HG02642 (cell line): ENCODE measurements at regions not wholly inside any gene's neighbourhood (a gene's known extent, or its start where the extent isn't known, plus 50 kb on each side); places are given as distances from the start of the nearest gene placed in this dataset.

Experiments
- ATAC-seq: cut with Tn5 transposase; IDR thresholded peaks from one replicate; pipeline ENCODE4 v1.9.1; 2021; ENCODE audit warnings: mild to moderate bottlenecking; ENCODE audit not compliant: unreplicated experiment, poor library complexity

DNA sequence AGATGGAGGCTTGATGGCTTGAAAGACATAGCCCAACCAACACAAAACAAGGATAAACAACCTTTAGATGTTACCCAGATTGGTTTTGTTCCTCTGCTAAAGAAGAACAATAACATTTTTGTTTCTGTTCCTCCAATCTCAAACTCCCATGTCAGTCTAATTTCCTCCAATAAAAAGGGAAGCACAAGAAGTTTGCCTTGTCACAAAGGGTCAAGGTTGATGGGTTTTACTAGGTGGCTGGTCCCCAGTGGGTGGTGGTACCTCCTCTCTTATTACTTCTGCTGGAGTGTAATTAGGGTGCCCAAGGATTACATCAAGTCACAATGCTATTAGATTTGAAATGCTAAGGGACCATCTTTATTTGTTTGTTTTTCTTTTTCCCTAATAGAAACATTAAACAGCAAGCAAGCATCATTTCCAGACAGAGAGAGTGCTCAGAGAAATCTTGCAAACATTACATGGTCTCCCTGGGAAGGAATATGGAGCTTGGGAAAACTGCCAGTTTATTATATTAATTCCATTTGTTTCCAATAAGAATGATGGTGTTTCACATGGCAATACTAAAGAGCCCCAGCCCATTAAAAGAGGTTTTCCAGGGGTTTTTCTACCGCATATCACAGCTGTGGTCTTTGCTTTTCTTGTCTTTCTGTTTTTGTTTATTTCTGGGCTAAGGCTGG is 78.3 kb upstream of the AOAH start:
- ATAC-seq: no peak

DNA sequence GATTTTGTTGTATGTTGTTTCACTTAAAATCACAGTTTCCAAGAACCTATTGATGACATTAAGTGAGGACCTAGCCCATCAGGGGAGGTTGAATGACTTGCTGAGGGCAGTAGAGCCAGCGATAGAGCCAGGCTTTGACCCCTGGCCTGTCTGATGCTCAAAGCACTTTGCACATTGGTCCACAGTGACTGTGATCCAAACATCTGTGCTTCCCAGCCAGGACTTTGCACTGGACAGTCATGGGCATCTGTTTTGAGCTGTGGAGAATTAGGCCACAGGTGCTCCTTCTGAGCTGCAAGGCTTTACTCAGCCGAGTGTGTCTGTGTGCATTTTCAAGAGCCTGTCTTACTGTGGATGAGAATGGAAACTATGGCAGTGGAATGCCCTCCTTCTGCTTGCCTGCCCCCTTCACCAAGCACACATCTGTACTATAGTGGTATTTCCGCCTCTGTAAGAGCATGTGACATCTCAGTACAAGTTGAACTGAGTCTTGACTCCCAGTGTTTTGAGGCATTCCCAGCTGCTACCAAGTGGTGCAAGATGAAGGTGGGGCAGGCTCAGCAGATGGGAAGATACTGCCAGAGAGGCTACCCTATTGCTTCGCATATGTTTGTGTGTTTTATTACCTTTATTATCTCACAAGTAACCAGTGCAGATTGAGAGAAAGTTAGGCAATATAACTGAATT is 72.7 kb upstream of the AOAH start:
- no peak for ATAC-seq

DNA sequence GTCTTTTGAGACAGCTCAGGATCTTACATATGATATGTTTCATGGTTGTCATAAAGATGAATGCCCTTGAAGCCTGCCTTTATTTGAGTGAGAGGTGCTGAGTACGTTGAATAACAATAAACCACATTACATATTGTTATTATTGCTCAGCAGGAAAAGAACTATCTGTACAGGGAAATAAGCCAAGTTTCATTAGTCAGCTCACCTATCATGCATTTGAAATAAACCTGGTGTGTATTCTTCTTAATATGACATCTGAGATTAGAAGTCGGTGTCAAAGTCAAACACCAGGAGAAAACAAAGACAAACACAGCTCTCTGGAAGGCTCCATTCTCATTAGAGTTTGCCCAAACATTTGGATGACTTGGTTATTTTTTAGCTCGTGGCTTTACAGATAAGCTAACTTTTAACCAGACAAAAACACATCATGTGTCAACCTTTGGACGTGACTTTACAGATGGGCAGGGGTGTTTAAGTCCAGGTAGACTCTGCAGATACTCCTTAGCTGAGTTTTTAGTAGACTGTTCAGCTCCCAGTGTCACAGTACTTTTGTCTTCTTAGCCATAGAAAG is 71.2 kb upstream of the AOAH start:
- no peak for ATAC-seq

DNA sequence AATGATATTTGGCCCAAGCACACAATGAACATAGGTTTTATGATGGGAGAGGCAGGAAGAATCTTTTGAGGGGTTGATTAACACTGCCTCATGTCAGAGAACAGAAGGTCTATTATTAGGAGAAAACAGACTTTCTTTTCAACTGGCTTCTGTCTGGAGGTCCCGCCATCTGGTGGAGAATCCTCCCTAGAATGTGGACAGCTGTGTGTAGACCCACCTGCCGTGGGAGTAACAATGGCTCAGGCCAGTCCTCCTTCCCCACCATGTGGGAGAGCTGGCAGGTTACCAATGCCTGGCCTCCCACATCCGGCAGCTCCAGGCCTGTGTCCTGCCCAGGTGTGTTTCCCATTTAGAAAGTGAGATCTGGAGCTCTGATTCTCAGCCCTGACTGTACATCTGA is 70.4 kb upstream of the AOAH start:
- ATAC-seq: no peak

DNA sequence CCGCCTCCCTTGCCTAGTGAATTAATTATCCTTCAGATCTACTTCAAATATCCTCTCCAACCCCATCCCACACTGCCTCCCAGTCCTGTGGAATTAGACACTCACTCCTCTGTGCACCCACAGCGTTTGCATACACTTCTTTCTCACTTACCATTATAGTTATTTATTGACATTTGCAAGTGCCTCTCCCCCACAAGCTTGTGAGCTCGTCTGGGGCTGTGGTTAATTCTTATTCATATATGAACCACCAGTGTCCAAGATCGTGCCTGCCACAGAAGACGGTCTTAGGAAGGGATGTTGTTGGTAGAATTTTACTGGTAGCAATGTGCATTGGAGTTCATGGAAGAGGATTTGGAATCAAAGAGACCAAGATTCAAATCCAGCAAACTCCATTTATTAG is 68.1 kb upstream of the AOAH start:
- no peak for ATAC-seq

DNA sequence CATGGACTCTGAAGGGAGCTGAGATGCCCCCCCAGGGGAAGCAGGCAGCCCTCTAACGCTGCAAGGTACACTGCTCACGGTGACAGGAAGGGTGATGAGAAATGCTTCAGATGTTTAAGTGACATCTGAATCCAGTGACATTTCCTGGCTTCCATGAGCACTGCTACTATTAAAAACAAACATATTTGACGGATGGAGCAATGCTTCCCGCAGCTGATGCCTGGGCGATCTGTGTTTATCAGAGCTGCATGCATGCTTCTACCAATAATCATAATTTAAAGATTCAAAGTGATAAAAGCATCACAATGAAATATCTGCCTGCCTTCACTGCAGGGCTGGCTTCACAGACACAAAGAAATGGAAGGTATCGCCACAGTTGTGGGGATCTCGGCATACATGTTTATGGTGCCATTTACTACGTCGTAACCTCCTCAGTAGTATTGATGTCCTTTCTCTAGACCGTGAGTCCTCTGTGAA is 66.1 kb upstream of the AOAH start:
- ATAC-seq: no peak

DNA sequence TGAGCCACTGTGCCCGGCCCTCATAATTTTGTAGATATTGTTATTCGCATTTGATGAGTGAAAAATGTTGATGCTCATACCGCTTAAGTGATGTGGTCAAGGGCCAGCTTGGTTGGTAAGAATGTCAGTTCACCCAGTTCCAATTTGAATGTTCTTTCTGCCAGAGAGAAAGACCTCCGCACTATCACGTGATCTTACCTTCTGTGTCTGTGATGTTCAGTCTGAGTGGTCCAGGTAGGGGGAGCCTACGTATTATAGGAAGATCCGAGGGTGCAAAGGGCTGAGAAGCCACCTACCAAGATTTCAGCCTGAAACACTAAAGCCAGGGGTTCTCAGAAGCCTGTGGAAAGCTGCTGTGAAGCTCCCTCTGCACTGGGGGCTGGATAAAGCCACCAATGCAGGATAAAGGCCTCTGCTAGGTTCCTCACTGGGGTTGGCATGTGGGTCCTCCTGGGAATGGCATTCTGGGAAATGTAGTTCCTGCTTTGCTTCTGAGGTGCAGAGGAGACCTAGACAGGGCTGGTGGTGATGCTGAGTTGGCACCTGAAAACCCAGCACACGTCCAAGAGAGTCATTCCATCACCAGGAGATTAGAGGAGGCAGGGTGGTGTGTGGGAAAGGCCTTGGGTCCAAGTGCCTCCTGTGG is 64.7 kb upstream of the AOAH start:
- no peak for ATAC-seq

DNA sequence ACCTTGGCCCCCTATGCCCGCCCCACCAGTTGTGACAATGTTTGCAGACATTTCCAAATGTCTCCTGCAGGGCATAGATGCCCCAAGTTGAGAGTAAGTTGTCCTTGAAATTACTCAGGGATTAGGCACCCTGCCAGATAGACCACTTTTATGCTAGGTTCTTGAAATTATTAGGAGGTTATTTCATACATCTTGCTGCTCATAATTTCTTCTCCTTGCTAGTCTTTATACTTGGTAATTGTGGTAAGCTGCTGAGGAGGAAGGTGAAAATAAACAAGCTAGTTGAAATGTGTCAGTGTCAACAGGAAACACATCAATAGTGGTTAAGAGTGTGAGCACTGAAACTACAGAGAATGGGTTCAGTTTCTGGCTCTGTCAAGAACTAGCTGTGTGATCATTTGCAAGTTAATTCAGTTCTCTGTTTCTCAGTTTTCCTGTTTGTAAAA is 63.7 kb upstream of the AOAH start:
- ATAC-seq: no peak

DNA sequence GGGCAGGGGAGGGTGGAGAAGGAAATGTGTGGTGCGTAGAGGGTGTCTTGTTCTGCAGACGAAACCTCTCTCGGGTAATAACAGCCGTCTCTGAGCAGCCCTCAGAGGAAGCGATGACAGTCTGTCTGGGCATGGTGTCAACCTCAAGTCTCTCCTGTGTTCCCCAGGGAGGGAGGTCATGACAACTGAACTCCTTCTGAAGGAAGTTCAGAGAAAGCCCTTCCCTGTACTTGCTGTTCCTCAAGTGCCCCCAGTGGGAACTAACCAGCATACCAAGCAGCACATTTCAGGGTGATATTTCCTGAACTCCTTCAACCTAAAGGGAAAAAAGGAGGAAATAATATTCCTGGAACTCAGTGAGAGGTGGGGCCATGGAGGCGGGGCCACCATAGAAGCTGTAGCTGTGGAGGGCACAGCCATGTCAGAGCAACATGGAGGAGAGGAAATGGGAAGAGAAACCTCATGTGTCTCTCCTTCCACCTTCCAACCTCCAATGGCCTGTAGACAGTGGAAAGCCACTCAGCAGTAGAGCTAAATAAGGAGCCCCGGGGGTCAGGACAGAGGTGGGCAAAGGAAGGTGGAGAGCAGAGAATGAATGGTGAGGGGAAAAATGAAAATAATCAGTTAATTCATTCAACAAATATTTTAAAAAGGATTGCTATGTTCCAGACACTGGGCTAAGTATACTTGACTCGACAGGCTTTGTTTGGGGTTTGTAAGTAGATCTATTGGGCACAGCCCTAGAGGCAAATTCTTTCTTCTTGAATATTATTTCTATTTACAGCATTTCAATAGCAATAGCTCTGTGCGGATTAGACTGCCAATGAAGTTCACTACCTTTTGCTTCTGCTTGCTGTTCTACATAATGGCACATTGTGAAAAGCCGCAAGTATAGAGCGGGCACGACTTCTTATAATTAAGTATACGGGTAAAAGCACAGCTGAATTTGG is 61.0 kb upstream of the AOAH start:
- peak; percentile 97 for ATAC-seq

DNA sequence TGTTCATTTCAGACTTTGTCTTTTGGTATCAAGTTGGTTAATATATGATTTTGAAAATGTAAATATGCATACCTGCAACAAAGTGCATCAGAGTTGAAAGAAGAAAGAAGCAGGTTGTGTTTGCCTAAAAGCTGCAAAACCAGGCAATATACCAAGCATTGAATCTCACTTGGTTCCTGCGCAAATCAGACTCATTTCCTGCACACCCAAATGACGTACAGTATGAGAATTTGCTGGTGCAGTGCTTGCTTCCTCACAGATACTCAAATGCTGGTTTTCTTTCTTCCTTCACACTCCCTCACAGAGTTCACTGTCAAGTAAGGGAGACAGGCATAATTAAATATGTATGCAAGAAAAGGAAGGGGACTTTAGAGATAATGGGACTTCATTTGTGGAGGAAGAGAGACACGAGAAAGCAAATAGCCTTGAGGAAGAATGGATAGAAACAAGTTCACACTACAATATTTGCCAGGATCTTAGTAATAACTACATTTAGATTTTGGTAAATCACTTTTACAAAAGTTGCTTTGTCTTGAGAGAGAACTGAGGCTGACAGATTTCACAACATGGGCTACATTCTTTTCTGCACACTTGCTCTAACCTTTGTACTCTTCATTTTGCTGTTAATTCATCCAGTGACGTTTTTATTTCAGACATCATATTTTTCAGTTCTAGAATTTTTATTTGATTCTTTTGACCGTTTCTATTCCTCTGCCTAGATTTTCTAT is 56.9 kb upstream of the AOAH start:
- no peak for ATAC-seq

DNA sequence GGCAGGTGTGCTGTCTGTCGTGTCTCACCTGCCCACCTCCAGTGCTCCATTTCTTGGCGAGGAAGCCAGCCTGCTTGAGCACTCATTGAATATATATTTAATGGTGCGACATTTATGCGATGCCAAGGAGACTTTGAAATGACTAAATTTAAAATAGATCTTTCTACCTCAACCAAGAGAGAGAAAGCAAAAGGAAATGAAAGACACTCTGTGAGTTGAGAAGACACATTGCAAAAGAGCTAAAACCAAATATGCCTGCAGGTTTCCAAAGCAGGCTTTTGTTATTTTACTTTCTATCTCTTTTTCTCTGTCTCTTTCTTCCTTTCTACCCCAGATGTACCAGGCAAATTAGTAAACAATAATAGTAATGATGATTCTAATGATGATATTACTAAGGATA is 53.6 kb upstream of the AOAH start:
- no peak for ATAC-seq

DNA sequence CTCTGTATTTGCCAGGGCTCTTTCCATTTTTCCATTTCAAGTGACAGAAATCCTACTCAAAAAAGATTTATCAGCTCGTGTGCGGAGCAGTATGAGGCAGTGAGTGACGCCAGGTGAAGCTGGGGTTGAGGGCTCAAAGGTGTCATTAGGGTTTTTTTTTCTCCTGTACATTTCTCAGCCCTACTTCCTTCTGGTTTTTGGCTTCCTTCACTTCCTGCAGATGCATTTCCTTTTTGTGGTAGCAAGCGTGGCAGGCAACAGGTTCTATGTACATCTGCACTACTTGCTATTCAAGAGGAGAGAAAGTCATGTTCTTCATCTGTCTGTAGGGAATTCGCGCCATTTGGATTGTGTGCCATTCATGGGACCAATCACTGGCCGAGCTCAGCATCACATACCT is 52.8 kb upstream of the AOAH start:
- no peak for ATAC-seq

DNA sequence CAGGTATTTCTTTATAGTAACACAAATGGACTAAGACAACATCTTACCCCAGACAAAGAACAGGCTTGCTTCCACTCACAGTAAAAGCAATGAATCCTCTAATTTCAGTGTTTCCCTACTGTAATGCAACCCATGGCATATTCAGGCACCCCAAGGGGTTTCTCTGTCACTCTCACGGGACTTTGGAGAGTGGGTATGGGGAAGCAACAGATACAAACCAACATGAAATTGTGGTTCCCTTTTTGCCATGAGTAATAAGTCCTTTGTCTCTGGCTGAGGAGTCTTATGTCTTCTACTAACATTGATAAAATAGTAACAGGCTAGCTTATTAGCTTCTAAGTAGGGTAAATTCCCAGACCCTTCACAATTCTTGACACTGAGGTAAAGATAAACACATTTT is 51.4 kb upstream of the AOAH start:
- ATAC-seq: no peak

DNA sequence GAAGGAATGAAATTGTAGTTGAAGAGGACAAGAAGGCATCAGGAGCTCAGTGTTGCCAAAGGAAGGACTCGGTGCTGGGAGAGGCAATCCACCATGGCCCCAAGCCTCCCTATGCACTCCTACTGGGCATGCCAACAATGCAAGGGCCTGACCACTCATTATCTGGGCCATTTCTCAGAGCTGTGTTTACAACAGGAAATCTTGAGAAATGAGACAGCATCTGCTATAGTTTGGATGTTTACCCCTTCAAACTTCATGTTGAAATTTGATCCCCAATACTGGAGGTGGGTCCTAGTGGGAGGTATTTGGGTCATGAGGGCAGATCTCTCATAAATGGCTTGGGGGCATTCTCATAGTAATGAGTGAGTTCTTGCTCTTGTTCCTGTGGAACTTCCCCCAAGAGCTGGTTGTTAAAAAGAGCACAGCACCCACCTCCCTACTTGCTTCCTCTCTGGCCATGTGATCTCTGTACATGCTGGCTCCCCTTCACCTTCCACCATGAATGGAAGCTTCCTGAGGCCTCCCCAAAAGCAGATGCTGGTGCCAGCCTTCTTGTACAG is 50.8 kb upstream of the AOAH start:
- ATAC-seq: no peak
